HG02870 (cell line): ENCODE measurements at regions not wholly inside any gene's neighbourhood (a gene's known extent, or its start where the extent isn't known, plus 50 kb on each side); places are given as distances from the start of the nearest gene placed in this dataset.

Experiments
- ATAC-seq: cut with Tn5 transposase; IDR thresholded peaks from one replicate; pipeline ENCODE4 v1.9.1; 2021; ENCODE audit warnings: mild to moderate bottlenecking, moderate library complexity; ENCODE audit not compliant: unreplicated experiment

DNA sequence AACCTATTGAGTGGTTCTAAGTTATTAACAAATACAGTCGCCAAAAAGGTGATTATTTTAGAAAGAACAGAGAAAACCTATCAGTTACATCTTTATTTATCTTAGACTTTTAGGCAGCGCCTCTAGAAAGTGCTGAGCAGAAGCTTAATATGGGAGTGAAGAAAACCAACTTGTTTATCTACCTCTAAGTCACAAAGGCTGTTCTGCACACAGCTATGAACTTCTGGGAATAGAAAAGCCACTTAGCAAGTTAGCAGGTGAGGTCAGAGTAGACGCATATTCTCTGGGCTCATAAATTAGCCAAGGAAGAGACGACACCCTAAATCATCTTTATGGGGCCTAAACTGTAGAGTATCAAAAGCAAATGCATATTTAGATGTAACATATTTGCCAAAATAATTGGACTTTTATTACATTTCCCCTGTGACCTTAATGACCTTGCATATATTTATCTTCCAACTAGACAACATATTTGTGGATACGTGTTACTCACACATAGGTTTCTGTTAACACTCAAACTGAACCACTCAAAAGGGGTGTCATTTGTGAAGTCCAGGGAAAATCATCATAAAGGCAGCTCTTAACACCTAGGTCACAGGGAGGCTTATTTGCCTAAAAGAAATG, 267.1 kb downstream of the ADGB start:
- ATAC-seq, result no peak

- no peak for ATAC-seq
These were observed 268.1 kb downstream of the ADGB start for GRCh38 chr6:146866731-146867414.

DNA sequence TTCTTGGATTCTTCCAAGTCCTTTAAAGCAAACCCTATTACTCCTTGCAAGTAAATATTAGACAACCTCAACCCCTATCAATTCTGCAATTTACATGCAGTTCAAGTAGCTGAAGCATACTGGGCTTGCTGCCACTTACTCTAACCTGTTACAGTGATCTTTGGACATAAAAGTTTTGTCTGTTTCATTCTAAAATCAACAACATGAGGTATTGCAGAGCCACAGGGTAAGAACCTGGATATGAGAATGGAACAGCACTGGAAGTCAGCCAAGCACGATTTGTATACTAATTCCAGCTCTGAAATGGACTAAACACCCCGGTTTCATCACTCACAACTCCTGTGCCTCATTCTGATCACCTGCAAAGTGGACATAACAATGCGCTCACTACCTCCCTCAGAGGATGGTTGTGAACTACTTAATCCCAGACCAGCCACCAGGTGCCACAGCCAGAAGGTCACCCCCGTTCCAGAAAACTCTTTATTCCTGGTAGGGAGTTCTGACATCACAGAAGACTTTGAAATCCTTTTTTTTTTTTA, 270.0 kb downstream of the ADGB start:
- no peak for ATAC-seq

- ATAC-seq, result peak; percentile 88
These were observed 272.0 kb downstream of the ADGB start for GRCh38 chr6:146870760-146871159.

GRCh38 chr6:146871611-146872425, 273.0 kb downstream of the ADGB start:
- no peak for ATAC-seq

- ATAC-seq, result no peak
These were observed 273.6 kb downstream of the ADGB start for GRCh38 chr6:146872426-146872785.

DNA sequence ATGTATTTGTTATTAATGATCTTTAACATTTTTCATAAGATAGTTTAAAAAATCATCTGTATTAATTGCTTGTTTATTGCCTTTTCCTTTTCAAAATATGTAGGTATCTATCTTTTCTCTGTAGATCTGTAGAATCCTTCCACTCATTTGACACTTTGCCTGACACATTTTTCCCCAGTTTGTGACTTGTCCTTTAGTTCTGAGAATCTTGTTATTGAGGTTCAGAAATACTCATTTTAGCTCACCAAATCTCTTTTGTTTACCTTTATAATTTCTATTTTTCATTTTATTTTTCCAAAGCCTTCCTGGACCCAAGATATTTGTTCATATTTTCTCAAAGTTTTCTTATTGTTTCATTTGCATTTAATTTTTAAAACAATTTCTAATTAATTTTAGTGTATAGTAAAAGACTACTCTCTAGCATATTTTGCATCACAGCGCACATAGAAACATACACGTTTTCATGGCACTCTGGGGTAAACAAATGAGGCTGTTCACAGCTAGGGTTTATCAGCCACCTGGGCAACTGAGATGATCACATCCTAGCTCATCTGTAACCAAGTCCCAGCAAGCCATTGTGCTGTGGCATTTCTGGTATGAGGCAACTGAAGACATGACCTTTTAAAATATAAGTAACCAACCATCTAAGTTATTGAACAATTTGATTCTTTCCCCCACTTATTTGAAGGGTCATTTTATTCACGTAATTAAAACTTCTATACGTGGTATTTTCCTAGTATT, 275.7 kb downstream of the ADGB start:
- no peak for ATAC-seq

GRCh38 chr6:146875927-146876270, 277.1 kb downstream of the ADGB start:
- no peak for ATAC-seq

DNA sequence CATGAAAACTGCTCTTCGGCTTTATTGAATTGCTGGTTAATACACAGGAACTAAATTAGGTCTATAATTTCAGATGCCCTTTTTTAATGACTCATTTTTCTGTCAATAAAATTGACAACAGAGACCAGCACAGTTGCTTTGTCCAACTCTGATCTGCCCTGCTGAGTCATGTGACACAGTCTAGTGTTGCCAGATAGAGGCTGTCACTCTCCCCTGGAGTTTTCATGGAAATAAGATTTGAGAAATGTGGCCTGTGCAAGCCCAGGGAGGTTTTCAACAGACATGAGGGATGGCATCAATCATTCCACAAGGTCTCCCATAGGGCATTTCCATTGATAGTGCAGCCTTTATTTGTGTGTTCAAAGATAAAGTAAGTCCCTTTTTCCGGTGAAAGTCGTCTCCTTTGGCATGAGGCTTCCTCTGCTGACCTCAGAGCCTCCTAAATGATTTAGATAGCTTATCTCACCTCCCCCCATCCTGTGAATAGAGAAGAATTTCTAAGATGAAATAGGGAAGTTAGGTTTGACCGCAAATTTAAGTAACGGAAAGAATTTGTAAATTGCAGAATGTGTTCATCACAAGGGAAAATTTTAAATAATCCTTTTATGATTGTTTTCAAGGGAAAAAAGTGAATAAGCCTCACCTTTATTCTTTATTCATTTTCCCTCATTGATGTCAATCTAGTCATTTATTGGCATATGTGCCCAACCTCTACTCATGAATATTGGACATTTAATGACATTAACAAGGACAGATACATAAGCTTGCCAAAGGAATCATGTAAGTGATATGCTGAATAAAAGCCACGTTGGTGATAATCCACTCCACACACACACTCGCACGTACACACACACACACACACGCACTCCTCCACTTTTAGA, 277.7 kb downstream of the ADGB start:
- ATAC-seq, result no peak

DNA sequence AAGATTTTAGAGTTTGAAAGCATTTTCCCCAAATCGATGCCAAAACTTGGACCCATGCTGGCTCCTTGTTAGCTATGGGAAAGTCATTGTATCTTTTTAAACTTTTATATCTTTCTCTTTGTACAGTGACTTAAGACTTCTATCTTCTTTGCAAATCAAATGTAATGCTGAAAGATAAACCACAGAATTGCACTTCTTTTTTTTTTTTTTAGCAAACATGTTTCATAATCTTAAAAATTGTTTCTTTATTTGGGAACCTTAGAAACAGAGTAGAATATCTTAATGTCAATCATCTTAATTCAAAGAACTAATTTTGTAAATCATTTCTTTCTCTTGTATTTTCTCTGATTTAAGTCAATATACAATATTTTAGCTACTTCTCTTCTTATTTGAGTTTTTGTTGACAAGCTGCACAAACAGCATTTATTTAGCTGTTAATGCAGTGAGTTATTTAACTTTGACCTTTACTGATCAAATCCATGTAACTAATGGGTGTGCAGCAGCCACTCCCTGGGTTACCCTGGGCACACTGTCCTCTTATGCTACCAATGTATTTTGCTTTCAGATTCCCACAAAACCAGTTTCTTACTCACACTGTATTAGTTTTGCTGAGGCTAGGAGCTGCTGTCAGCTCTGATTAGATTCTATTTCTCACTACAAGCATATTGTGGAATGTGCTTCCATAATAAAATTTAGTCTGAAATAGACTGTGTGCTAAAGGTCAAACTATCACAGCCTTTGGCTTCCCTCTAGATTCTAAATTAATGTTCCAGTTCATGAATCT, 279.6 kb downstream of the ADGB start:
- no peak for ATAC-seq

DNA sequence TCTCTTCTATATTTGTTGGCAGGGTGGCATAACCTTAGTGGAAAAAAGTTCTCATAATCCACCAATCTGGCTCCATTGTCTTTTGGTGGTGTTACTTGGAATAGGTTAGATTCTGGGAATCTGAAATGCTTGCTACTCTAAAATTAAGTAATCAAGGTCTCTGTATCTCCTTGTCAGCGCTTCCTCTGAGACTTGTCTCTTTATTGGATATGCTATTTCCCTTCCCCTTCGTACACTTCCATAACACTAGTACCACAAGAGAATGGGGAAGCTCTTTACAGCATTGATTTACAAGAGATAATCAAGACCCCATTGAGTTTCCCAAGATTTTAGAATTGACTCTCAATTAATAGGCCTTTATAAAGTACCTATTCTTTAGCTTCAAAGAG, 280.2 kb downstream of the ADGB start:
- no peak for ATAC-seq

- no peak for ATAC-seq
These were observed 280.8 kb downstream of the ADGB start for GRCh38 chr6:146879406-146880117.

DNA sequence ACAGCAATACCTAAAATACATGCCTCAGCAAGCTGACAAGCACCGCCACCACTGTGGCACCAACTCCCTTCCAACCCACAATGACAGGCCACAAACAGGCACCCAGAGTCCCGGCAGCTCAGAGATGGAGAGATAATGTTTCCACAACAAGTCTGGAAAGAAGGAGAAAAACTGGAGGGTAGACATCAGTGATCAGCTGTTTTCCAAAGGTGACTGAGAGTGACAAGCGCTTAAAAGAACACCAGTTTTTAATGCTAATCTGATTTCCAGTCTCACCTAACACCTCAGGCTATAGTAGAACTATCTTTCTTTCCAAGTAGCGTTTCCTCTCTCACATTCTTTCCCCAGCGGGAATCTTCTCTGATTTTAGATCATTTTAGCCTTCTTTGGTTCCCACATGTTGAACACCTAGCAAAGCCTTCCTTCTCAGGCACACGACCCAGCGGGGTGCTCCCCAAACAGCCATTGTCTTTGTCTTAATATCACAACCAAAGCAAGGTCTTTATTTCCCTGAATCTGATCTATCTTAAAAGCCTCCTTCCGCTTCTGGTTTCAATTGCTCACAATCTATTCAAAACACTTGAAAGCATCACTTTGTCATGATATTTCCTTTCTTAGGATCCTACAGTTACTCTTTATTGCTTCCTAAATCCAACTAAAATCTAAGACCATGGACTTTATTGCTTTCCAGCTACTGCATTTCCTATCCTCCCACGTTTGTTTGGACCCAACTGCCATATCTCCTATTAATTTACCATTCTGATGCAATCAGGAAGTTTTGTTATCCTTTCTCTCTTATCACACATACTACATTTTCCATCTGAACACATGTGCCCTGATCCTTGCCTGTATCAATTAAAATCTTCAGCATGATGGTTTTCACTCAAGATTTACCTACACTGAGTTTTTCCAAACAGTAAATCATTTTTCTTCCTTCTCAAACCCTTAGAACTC, 282.7 kb downstream of the ADGB start:
- ATAC-seq, result no peak

GRCh38 chr6:146883640-146884531, 285.1 kb downstream of the ADGB start:
- ATAC-seq, result no peak

- no peak for ATAC-seq
These were observed 286.0 kb downstream of the ADGB start for GRCh38 chr6:146884728-146885127.

DNA sequence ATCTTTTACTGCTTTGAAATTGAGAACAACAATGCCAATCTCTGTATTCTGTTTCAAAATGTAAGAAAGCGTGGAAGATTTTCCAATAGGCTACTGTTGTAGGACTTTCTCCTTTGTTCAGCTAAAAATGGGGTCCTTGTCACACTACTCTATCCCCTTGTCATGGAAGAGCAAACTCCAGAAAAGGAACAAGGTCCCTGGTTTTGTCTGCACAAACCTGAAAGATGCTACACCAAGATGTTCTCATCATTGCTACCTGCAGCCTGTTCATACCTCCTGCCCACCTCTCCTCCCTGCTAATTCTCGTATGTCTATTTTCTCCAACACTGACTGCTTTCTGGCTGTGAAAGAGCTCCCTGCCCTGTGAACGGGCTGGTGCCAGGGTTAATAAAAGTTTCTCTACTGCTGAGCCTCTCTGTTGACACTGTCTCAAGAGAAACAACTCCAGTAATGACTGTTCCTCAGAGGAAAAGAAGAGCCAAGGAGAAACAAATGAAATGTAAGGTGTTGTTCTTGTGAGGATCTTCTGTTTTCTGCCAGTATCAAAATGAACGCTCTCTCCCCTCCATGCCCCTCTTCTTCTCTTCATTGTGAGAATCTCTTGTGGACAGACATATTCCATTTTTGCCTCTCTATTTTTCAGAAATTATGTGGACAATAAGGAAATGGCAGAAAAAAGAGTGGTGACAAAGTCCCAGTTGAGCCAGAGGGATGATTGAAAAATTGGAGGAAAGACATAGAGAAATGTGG, 287.1 kb downstream of the ADGB start:
- no peak for ATAC-seq
